A549 (cell line): ENCODE measurements at regions not wholly inside any gene's neighbourhood (a gene's known extent, or its start where the extent isn't known, plus 50 kb on each side); places are given as distances from the start of the nearest gene placed in this dataset.

ENCODE experiments used
- ATAC-seq, 2 experiments: fragments of 200-7000 bp in 1 of 2; fragments of >200 bp in 1 of 2; cut with Nextera tagmentation in 1 of 2; cut with Tn5 transposase in 1 of 2; 3 replicates each; pipeline versions ENCODE4 v1.8.0 to v1.9.1; 2018 to 2020; ENCODE audit warnings: mild to moderate bottlenecking in 1 of 2, moderate library complexity in 1 of 2
- CTCF ChIA-PET: fragments of 300-600 bp; sonication (Branson Sonifier 250); formaldehyde crosslinking; extraction: SDS; loops from one replicate; lab custom pipeline; 2021; ENCODE audit warnings: antibody characterized with exemption, inconsistent platforms; lab: Yijun Ruan, JAX
- POLR2A ChIA-PET: fragments of 350-600 bp; formaldehyde crosslinking; extraction: SDS; loops from one replicate; lab custom pipeline; 2021; ENCODE audit warnings: antibody characterized with exemption, inconsistent platforms; lab: Yijun Ruan, JAX
- DNase-seq, 2 experiments: peaks; one replicate each; pipeline versions ENCODE4 v3.0.0 to v3.0.0-alpha.2; 2011 to 2016; ENCODE audit warnings: low read depth in 1 of 2, low spot score in 1 of 2
- FAIRE-seq: peaks from 2 replicates; lab custom pipeline; 2011; peaks lifted over from hg19 to GRCh38; lab: Jason Lieb, UNC
- H3K27ac ChIP-seq, 2 experiments: fragments of >200 bp; sonication (Bioruptor Twin); formaldehyde crosslinking; 3 replicates each; pipeline ENCODE4 v1.5.1; 2016 to 2017
- H3K4me1 ChIP-seq: fragments of >200 bp; sonication (Bioruptor Twin); formaldehyde crosslinking; 3 replicates; pipeline ENCODE4 v1.6.1; 2016
- H3K4me2 ChIP-seq: fragments of >200 bp; sonication (Bioruptor Twin); formaldehyde crosslinking; 3 replicates; pipeline ENCODE4 v1.6.1; 2016
- H3K4me3 ChIP-seq: fragments of >200 bp; sonication (Bioruptor Twin); formaldehyde crosslinking; 3 replicates; pipeline ENCODE4 v1.5.1; 2016
- H3K9me3 ChIP-seq: fragments of >200 bp; sonication (Bioruptor Twin); formaldehyde crosslinking; 3 replicates; pipeline ENCODE4 v1.6.1; 2016
- BHLHE40 ChIP-seq: IDR thresholded peaks from 2 replicates; pipeline ENCODE4 v1.6.1; 2012; ENCODE audit warnings: low read depth, low read length, inconsistent platforms
- CEBPB ChIP-seq, 2 experiments: fragments of >200 bp in 1 of 2; sonication (Bioruptor Twin) in 1 of 2; formaldehyde crosslinking in 1 of 2; IDR thresholded peaks; 2 replicates each; pipeline ENCODE4 v1.6.1; 2012 to 2016
- CHD2 ChIP-seq: fragments of 150-350 bp; IDR thresholded peaks from 2 replicates; pipeline ENCODE4 v1.6.1; 2014; ENCODE audit warnings: low read length; ENCODE audit not compliant: partially characterized antibody
- CTCF ChIP-seq: fragments of >200 bp; sonication (Bioruptor Twin); formaldehyde crosslinking; IDR thresholded peaks from 3 replicates; pipeline ENCODE4 v1.5.1; 2016
- EHMT2 ChIP-seq: fragments of 200-600 bp; sonication (generic); IDR thresholded peaks from 2 replicates; pipeline ENCODE4 v1.6.1; 2016; ENCODE audit warnings: antibody characterized with exemption, low read depth, mild to moderate bottlenecking, moderate library complexity
- ESRRA ChIP-seq: fragments of 150-350 bp; IDR thresholded peaks from 2 replicates; pipeline ENCODE4 v1.6.1; 2014; ENCODE audit warnings: mild to moderate bottlenecking, low read length, borderline replicate concordance
- FOSL2 ChIP-seq, 2 experiments: fragments of 450-650 bp in 1 of 2; fragments of >200 bp in 1 of 2; sonication (Bioruptor Twin) in 1 of 2; formaldehyde crosslinking; IDR thresholded peaks; 2 replicates each; pipeline versions ENCODE4 v1.5.0 to v1.6.1; 2016 to 2020; ENCODE audit warnings: mild to moderate bottlenecking in 1 of 2, moderate library complexity in 1 of 2
- GATA3 ChIP-seq: IDR thresholded peaks from 2 replicates; pipeline ENCODE4 v1.6.1; 2012; ENCODE audit warnings: borderline replicate concordance
- HEYL ChIP-seq: fragments of 250-450 bp; sonication (Bioruptor Pico); IDR thresholded peaks from 2 replicates; pipeline ENCODE4 v1.8.0; 2021; ENCODE audit warnings: mild to moderate bottlenecking, moderate library complexity
- HMGXB4 ChIP-seq: fragments of 250-450 bp; sonication (Bioruptor Pico); IDR thresholded peaks from 2 replicates; pipeline ENCODE4 v1.5.0; 2021; ENCODE audit warnings: mild to moderate bottlenecking, moderate library complexity, borderline replicate concordance
- HOXA7 ChIP-seq: fragments of 250-450 bp; sonication (Bioruptor Pico); IDR thresholded peaks from 2 replicates; pipeline ENCODE4 v1.5.0; 2020; ENCODE audit warnings: mild to moderate bottlenecking, moderate library complexity
- JUN ChIP-seq, 2 experiments: fragments of >200 bp; sonication (Bioruptor Twin); formaldehyde crosslinking; IDR thresholded peaks; 2 replicates in 1 of 2; 3 replicates in 1 of 2; pipeline ENCODE4 v1.6.1; 2016 to 2017
- JUNB ChIP-seq: fragments of >200 bp; sonication (Bioruptor Twin); formaldehyde crosslinking; IDR thresholded peaks from 2 replicates; pipeline ENCODE4 v1.6.1; 2016
- KDM1A ChIP-seq: fragments of 200-600 bp; sonication (generic); IDR thresholded peaks from 2 replicates; pipeline ENCODE4 v1.6.1; 2016; ENCODE audit warnings: low read depth, mild to moderate bottlenecking
- MAFK ChIP-seq: fragments of 450-650 bp; IDR thresholded peaks from 2 replicates; pipeline ENCODE4 v1.6.1; 2014; ENCODE audit not compliant: partially characterized antibody
- NPAS2 ChIP-seq: fragments of 250-450 bp; sonication (Bioruptor Pico); IDR thresholded peaks from 2 replicates; pipeline ENCODE4 v1.8.0; 2022; ENCODE audit warnings: mild to moderate bottlenecking, moderate library complexity, borderline replicate concordance
- PBX3 ChIP-seq: IDR thresholded peaks from 2 replicates; pipeline ENCODE4 v1.6.1; 2012
- PHF8 ChIP-seq: fragments of 200-600 bp; sonication (generic); IDR thresholded peaks from 2 replicates; pipeline ENCODE4 v1.6.1; 2016; ENCODE audit warnings: low read depth, mild to moderate bottlenecking, antibody characterized with exemption, moderate library complexity, borderline replicate concordance
- POLR2AphosphoS2 ChIP-seq: conservative IDR thresholded peaks from 2 replicates; pipeline ENCODE4 v1.6.1; 2012; ENCODE audit warnings: low read length, improper control_type of control experiment, inconsistent platforms
- RAD21 ChIP-seq, 2 experiments: fragments of >200 bp in 1 of 2; sonication (Bioruptor Twin) in 1 of 2; formaldehyde crosslinking in 1 of 2; IDR thresholded peaks in 1 of 2; conservative IDR thresholded peaks in 1 of 2; 2 replicates in 1 of 2; 3 replicates in 1 of 2; pipeline ENCODE4 v1.6.1; 2012 to 2018; ENCODE audit warnings: inconsistent platforms in 1 of 2
- RCOR1 ChIP-seq: fragments of 150-350 bp; IDR thresholded peaks from 2 replicates; pipeline ENCODE4 v1.6.1; 2014; ENCODE audit warnings: antibody characterized with exemption, low read length, low read depth
- RFX5 ChIP-seq: fragments of 450-650 bp; IDR thresholded peaks from 2 replicates; pipeline ENCODE4 v1.7.1; 2014; ENCODE audit warnings: antibody characterized with exemption, mild to moderate bottlenecking, moderate library complexity
- RNF2 ChIP-seq: fragments of 200-600 bp; sonication (generic); IDR thresholded peaks from 2 replicates; pipeline ENCODE4 v1.6.1; 2016; ENCODE audit warnings: low read depth, mild to moderate bottlenecking, antibody characterized with exemption, moderate library complexity, borderline replicate concordance
- SREBF2 ChIP-seq: fragments of 450-650 bp; IDR thresholded peaks from 2 replicates; pipeline ENCODE4 v1.6.1; 2014; ENCODE audit warnings: mild to moderate bottlenecking, moderate library complexity
- TP53 ChIP-seq: fragments of 250-450 bp; sonication (Bioruptor Pico); IDR thresholded peaks from 2 replicates; pipeline ENCODE4 v1.5.0; 2021; ENCODE audit warnings: mild to moderate bottlenecking, moderate library complexity
- ZC3H11A ChIP-seq: fragments of 450-650 bp; IDR thresholded peaks from 2 replicates; pipeline ENCODE4 v1.6.1; 2014; ENCODE audit warnings: antibody characterized with exemption, mild to moderate bottlenecking
- ZFP36 ChIP-seq: fragments of 450-650 bp; IDR thresholded peaks from 2 replicates; pipeline ENCODE4 v1.6.1; 2014; ENCODE audit warnings: borderline replicate concordance; ENCODE audit not compliant: partially characterized antibody
- ZNF302 ChIP-seq: fragments of 250-450 bp; sonication (Bioruptor Pico); IDR thresholded peaks from 2 replicates; pipeline ENCODE4 v1.9.0; 2021; ENCODE audit warnings: inconsistent platforms, mild to moderate bottlenecking, moderate library complexity
- WGBS: methylation state at CpG from one replicate; pipeline ENCODE4 v1.1.6; 2017; ENCODE audit errors: missing lambda C conversion rate; 5-methylcytosine and 5-hydroxymethylcytosine counted together

GRCh38 chr1:65494671-65495070 lies 74.2 kb downstream of the LEPR start:
- 88% methylated on average over 1 of the region's 1 CpG for WGBS
- FAIRE-seq (no peak), ATAC-seq (no peak), DNase-seq (no peak)
- POLR2A ChIA-PET, result no interaction called here
- Histone ChIP-seq H3K4me2 (no peak overlapping the region), H3K27ac (no peak overlapping the region), H3K4me1 (no peaks in the 10 kb centered on the region), H3K4me3 (no peak overlapping the region), H3K9me3 (no peaks in the 10 kb centered on the region)
- TF ChIP-seq GATA3 (no peak), POLR2AphosphoS2 (no peak), ZFP36 (no peak), CTCF (no peak), RFX5 (no peak), RCOR1 (no peak), HOXA7 (CRISPR knock-in tag) (no peak), CEBPB (IDR thresholded peaks at IDR 0.05) (no peak), JUN (IDR thresholded peaks at IDR 0.05) (no peak), SREBF2 (no peak), RNF2 (no peak), HEYL (CRISPR knock-in tag) (no peak), ZNF302 (CRISPR knock-in tag) (no peak), RAD21 (conservative IDR thresholded peaks at IDR 0.05 in 1 of 2, IDR thresholded peaks at IDR 0.05 in 1 of 2) (no peak), JUNB (no peak), PHF8 (no peak), HMGXB4 (CRISPR knock-in tag) (no peak), BHLHE40 (no peak)
- CTCF ChIA-PET, result no interaction called here

GRCh38 chr1:65495137-65495536 lies 74.7 kb downstream of the LEPR start:
- no peaks in the 10 kb centered on the region for H3K9me3 ChIP-seq
- no peak overlapping the region for H3K27ac ChIP-seq
- WGBS, result 94% methylated on average over 1 of the region's 1 CpG
- no peak overlapping the region for H3K4me2 ChIP-seq
- no peak overlapping the region for H3K4me3 ChIP-seq
- TF ChIP-seq MAFK, result no peak
- TF ChIP-seq HOXA7 (CRISPR knock-in tag), result no peak
- CTCF ChIA-PET, result no interaction called here
- no peak for DNase-seq
- POLR2A ChIA-PET, result no interaction called here
- H3K4me1 ChIP-seq, result no peaks in the 10 kb centered on the region
- no peak for ATAC-seq
- FAIRE-seq, result no peak

GRCh38 chr1:65497256-65497830 lies 76.9 kb downstream of the LEPR start:
- H3K4me3 ChIP-seq, result no peak overlapping the region
- ATAC-seq, result no peak
- no peaks in the 10 kb centered on the region for H3K4me1 ChIP-seq
- H3K9me3 ChIP-seq, result no peaks in the 10 kb centered on the region
- ChIA-PET CTCF (no interaction called here), POLR2A (no interaction called here)
- no peak for DNase-seq
- H3K27ac ChIP-seq, result no peak overlapping the region
- WGBS, result 26% methylated on average over 2 of the region's 2 CpGs
- H3K4me2 ChIP-seq, result no peak overlapping the region
- FAIRE-seq, result no peak
- TF ChIP-seq FOSL2 (IDR thresholded peaks at IDR 0.05) (no peak), FOSL2 (CRISPR knock-in tag; IDR thresholded peaks at IDR 0.05) (no peak), TP53 (CRISPR knock-in tag) (no peak), NPAS2 (CRISPR knock-in tag) (no peak), RAD21 (conservative IDR thresholded peaks at IDR 0.05 in 1 of 2, IDR thresholded peaks at IDR 0.05 in 1 of 2) (no peak), JUNB (no peak), HOXA7 (CRISPR knock-in tag) (no peak), CHD2 (no peak), ZC3H11A (no peak), ESRRA (no peak), RCOR1 (no peak), HEYL (CRISPR knock-in tag) (no peak), PBX3 (no peak), HMGXB4 (CRISPR knock-in tag) (no peak), KDM1A (no peak), PHF8 (no peak), EHMT2 (no peak)
